HG03571 (cell line): ENCODE measurements at regions not wholly inside any gene's neighbourhood (a gene's known extent, or its start where the extent isn't known, plus 50 kb on each side); places are given as distances from the start of the nearest gene placed in this dataset.

Experiments used
- ATAC-seq: cut with Tn5 transposase; IDR thresholded peaks from one replicate; pipeline ENCODE4 v1.9.1; 2021; ENCODE audit not compliant: unreplicated experiment

DNA sequence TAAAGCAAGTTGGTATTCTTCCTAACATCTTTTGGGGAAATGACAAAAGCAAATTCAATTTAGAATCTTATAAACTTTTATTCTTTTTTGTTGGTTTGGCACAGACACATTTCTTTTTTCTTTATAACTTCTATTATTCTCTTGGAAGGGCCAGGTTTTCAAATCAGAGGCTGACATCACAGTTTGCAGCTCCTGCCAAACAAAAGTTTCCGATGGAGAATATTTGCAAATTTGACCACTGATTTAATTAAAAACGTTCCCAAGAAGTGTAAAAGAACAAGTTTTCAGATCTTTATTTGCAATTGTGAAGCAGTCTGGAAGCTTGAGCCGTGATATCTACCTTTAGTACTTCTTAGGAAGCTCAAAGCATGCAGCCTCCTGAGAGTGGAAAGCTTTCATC lies 53.8 kb upstream of the CD83 start:
- no peak for ATAC-seq

DNA sequence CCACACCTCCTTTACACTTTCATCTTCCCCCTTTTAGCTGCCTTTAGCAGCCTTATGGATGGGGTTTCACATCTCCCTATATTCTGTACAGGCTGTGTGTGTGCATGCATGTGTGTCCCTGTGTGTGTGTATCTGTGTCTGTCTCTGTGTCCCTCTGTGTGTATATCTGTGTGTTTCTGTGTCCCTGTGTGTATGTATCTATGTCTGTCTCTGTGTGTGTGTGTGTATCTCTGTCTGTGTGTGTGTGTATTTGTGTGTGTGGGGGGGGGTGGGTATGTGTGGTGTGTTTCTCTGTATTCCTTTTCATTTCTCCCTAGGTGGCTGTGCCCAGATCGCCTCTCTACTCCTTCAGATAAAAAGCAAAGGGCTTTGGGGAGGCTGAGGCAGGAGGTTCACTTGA lies 52.2 kb upstream of the CD83 start:
- ATAC-seq = no peak

- ATAC-seq = peak; percentile 78
These were observed 50.7 kb upstream of the CD83 start for GRCh38 chr6:14066782-14067406.

GRCh38 chr6:14067656-14068055 lies 49.9 kb upstream of the CD83 start:
- ATAC-seq = no peak
